Right lobe of liver (tissue), 6 donors: ENCODE measurements at regions not wholly inside any gene's neighbourhood (a gene's known extent, or its start where the extent isn't known, plus 50 kb on each side); places are given as distances from the start of the nearest gene placed in this dataset.

Experiments used
- ATAC-seq, 4 donors: fragments of 200-7000 bp; cut with Tn5 transposase; one replicate each; pipeline ENCODE4 v1.9.1; 2020; ENCODE audit warnings: mild to moderate bottlenecking in 4 of 4, moderate library complexity in 4 of 4
- DNase-seq, 3 donors: peaks; one replicate each; pipeline ENCODE4 v3.0.0-alpha.2; 2020
- H3K27ac ChIP-seq, 3 donors: fragments of 200-600 bp; one replicate each; pipeline ENCODE4 v1.8.0; 2022
- H3K27me3 ChIP-seq, 2 donors: fragments of 200-600 bp; one replicate each; pipeline ENCODE4 v1.8.0; 2022
- H3K36me3 ChIP-seq, 4 donors: fragments of 200-600 bp; sonication (generic) in 1 of 4; one replicate each; pipeline versions ENCODE4 v1.5.1 to v1.8.0; 2017 to 2022; ENCODE audit warnings: control low read depth in 1 of 4
- H3K4me1 ChIP-seq, 4 donors: fragments of 200-600 bp; sonication (generic) in 1 of 4; one replicate each; pipeline versions ENCODE4 v1.5.1 to v1.8.0; 2017 to 2022; ENCODE audit warnings: control low read depth in 1 of 4
- H3K4me3 ChIP-seq, 3 donors: fragments of 200-600 bp; one replicate each; pipeline ENCODE4 v1.8.0; 2022
- H3K9me3 ChIP-seq, 4 donors: fragments of 200-600 bp; sonication (generic) in 1 of 4; one replicate each; pipeline versions ENCODE4 v1.5.1 to v1.8.0; 2017 to 2022; ENCODE audit warnings: control low read depth in 1 of 4
- CTCF ChIP-seq, 4 donors: fragments of 200-600 bp in 3 of 4; fragments of 450-650 bp in 1 of 4; IDR thresholded peaks; one replicate each; pipeline versions ENCODE4 v1.5.1 to v1.8.0; 2016 to 2022; ENCODE audit warnings: antibody characterized with exemption in 4 of 4, mild to moderate bottlenecking in 2 of 4
- POLR2A ChIP-seq: fragments of 450-650 bp; IDR thresholded peaks from one replicate; pipeline ENCODE4 v1.6.1; 2017; ENCODE audit warnings: antibody characterized with exemption, mild to moderate bottlenecking
- WGBS: methylation state at CpG from one replicate; pipeline ENCODE4 v1.1.6; 2018; ENCODE audit warnings: low coverage, low lambda C conversion rate; ENCODE audit not compliant: insufficient coverage; ENCODE audit errors: missing lambda C conversion rate; 5-methylcytosine and 5-hydroxymethylcytosine counted together
- intact Hi-C, 2 donors: fragments of 100-400 bp; cut with DNase I; formaldehyde crosslinking; loops; one replicate each; pipeline versions ENCODE4 v1.11.2 to v1.14.1; 2022
- donor health status: DM: no; HTN: yes; CAD: no.
- donor health status: DM: no; HTN: no; CAD: no.
- donor health status: DM: no; HTN: no; CAD: no.
- donor health status: DM: no; HTN: yes; CAD: no.
- donor health status: DM: no; HTN: yes; CAD: no.

GRCh38 chr3:83823095-83823494 lies 1135.7 kb upstream of the CADM2 start:
- intact Hi-C loops: no loop called here
- Histone ChIP-seq H3K9me3 (no peaks in the 10 kb centered on the region), H3K36me3 (no peaks in the 10 kb centered on the region), H3K27me3 (no peaks in the 10 kb centered on the region), H3K4me1 (no peaks in the 10 kb centered on the region), H3K27ac (no peak overlapping the region), H3K4me3 (no peak overlapping the region)
- TF ChIP-seq POLR2A: no peak
- TF ChIP-seq CTCF (IDR thresholded peaks at IDR 0.05): no peak
- WGBS: 17% methylated on average over 1 of the region's 1 CpG
- DNase-seq (no peak), ATAC-seq (no peak)

- H3K36me3 ChIP-seq: no peaks in the 10 kb centered on the region
- ATAC-seq (no peak), DNase-seq (no peak)
- H3K4me3 ChIP-seq: no peak overlapping the region
- no peaks in the 10 kb centered on the region for H3K27me3 ChIP-seq
- 75% methylated on average over 2 of the region's 4 CpGs for WGBS
- no peaks in the 10 kb centered on the region for H3K4me1 ChIP-seq
- no peaks in the 10 kb centered on the region for H3K9me3 ChIP-seq
- no peak for TF ChIP-seq CTCF (IDR thresholded peaks at IDR 0.05)
- no peak for TF ChIP-seq POLR2A
- intact Hi-C loops: no loop called here
- no peak overlapping the region for H3K27ac ChIP-seq
Observed at GRCh38 chr3:83835040-83835439, 1123.7 kb upstream of the CADM2 start.

- no peaks in the 10 kb centered on the region for H3K4me1 ChIP-seq
- intact Hi-C loops: no loop called here
- TF ChIP-seq POLR2A: no peak
- no peak for TF ChIP-seq CTCF (IDR thresholded peaks at IDR 0.05)
- ATAC-seq (no peak), DNase-seq (no peak)
- 29% methylated on average over 1 of the region's 1 CpG for WGBS
- H3K36me3 ChIP-seq: no peaks in the 10 kb centered on the region
- no peak overlapping the region for H3K27ac ChIP-seq
- no peak overlapping the region for H3K4me3 ChIP-seq
- H3K9me3 ChIP-seq: no peaks in the 10 kb centered on the region
- no peaks in the 10 kb centered on the region for H3K27me3 ChIP-seq
Observed at GRCh38 chr3:83842511-83842910, 1116.3 kb upstream of the CADM2 start.

GRCh38 chr3:83843716-83844115 lies 1115.1 kb upstream of the CADM2 start:
- DNase-seq (no peak), ATAC-seq (no peak)
- Histone ChIP-seq H3K9me3 (no peaks in the 10 kb centered on the region), H3K27ac (no peak overlapping the region), H3K4me3 (no peak overlapping the region), H3K4me1 (no peaks in the 10 kb centered on the region), H3K36me3 (no peaks in the 10 kb centered on the region), H3K27me3 (no peaks in the 10 kb centered on the region)
- intact Hi-C loops: no loop called here
- TF ChIP-seq POLR2A (no peak), CTCF (IDR thresholded peaks at IDR 0.05) (no peak)
- WGBS: 62% methylated on average over 2 of the region's 2 CpGs

GRCh38 chr3:83849106-83849730 lies 1109.6 kb upstream of the CADM2 start:
- TF ChIP-seq POLR2A (no peak), CTCF (IDR thresholded peaks at IDR 0.05) (no peak)
- Histone ChIP-seq H3K4me1 (no peaks in the 10 kb centered on the region), H3K36me3 (no peaks in the 10 kb centered on the region), H3K9me3 (no peaks in the 10 kb centered on the region), H3K4me3 (no peak overlapping the region), H3K27me3 (no peaks in the 10 kb centered on the region), H3K27ac (no peak overlapping the region)
- 63% methylated on average over 1 of the region's 1 CpG for WGBS
- intact Hi-C loops: no loop called here
- no peak for ATAC-seq
- no peak for DNase-seq
